DND-41 (cell line): ENCODE measurements at regions not wholly inside any gene's neighbourhood (a gene's known extent, or its start where the extent isn't known, plus 50 kb on each side); places are given as distances from the start of the nearest gene placed in this dataset.

ENCODE experiments used
- CTCF ChIP-seq: IDR thresholded peaks from 2 replicates; pipeline ENCODE4 v1.5.1; 2012; ENCODE audit warnings: borderline replicate concordance, low read length, moderate library complexity, mild to moderate bottlenecking; ENCODE audit not compliant: poor library complexity, severe bottlenecking; ENCODE audit errors: extremely low read depth
- EZH2 ChIP-seq: IDR thresholded peaks from 3 replicates; pipeline ENCODE4 v1.6.1; 2012; ENCODE audit warnings: borderline replicate concordance, low read depth, mild to moderate bottlenecking, moderate library complexity, low read length, inconsistent platforms; ENCODE audit not compliant: severe bottlenecking

DNA sequence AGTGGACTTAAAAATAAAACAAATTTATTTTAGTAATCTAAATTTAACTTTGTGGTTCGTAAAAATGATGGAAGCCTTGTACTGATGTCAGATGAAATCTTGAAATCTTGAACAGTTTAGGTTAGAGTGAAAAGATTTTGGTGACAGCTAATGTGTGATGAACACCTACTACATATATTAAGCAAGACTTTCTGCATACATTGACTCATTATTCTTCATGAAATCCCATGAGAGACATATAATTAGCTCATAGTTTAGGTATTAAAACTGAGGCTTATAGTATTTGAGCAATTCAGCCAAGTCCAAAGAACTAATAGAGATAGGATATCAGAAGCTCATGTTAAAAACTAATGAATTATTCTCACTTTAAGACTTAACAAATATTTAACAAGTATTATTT is 66.9 kb upstream of the PCDH7 start:
- TF ChIP-seq CTCF (no peak), EZH2 (no peak)
